ENCODE measurements at regions not wholly inside any gene's neighbourhood (a gene's known extent, or its start where the extent isn't known, plus 50 kb on each side); places are given as distances from the start of the nearest gene placed in this dataset.

- DNase-seq (ENCODE audit: low read depth), result no peak
These were observed 210.8 kb downstream of the HNMT start for GRCh38 chr2:138175066-138175465.

- no peak for DNase-seq (ENCODE audit: low read depth)
These were observed 212.7 kb downstream of the HNMT start for GRCh38 chr2:138176862-138177439.

GRCh38 chr2:138177693-138178092 lies 213.4 kb downstream of the HNMT start:
- no peak for DNase-seq (ENCODE audit: low read depth)

GRCh38 chr2:138180692-138181386 lies 216.6 kb downstream of the HNMT start:
- no peak for DNase-seq (ENCODE audit: low read depth)

- no peak for DNase-seq (ENCODE audit: low read depth)
These were observed 218.1 kb downstream of the HNMT start for GRCh38 chr2:138182250-138182936.

GRCh38 chr2:138182937-138183312 lies 218.7 kb downstream of the HNMT start:
- DNase-seq (ENCODE audit: low read depth), result no peak

- no peak for DNase-seq (ENCODE audit: low read depth)
These were observed 219.4 kb downstream of the HNMT start for GRCh38 chr2:138183705-138184104.

- DNase-seq (ENCODE audit: low read depth), result no peak
These were observed 220.2 kb downstream of the HNMT start for GRCh38 chr2:138184428-138184827.

GRCh38 chr2:138185827-138186226 lies 221.6 kb downstream of the HNMT start:
- peak; percentile 2 for DNase-seq (ENCODE audit: low read depth)

GRCh38 chr2:138187221-138187620 lies 222.9 kb downstream of the HNMT start:
- no peak for DNase-seq (ENCODE audit: low read depth)

- DNase-seq (ENCODE audit: low read depth), result no peak
These were observed 226.7 kb downstream of the HNMT start for GRCh38 chr2:138190999-138191398.

GRCh38 chr2:138193416-138194213 lies 229.3 kb downstream of the HNMT start:
- no peak for DNase-seq (ENCODE audit: low read depth)

GRCh38 chr2:138201286-138201685 lies 237.0 kb downstream of the HNMT start:
- peak; percentile 17 for DNase-seq (ENCODE audit: low read depth)

- DNase-seq (ENCODE audit: low read depth), result no peak
These were observed 238.5 kb downstream of the HNMT start for GRCh38 chr2:138202762-138203161.

- no peak for DNase-seq (ENCODE audit: low read depth)
These were observed 241.0 kb downstream of the HNMT start for GRCh38 chr2:138205281-138205680.

GRCh38 chr2:138207074-138207930 lies 243.0 kb downstream of the HNMT start:
- DNase-seq (ENCODE audit: low read depth), result no peak

- no peak for DNase-seq (ENCODE audit: low read depth)
These were observed 244.7 kb downstream of the HNMT start for GRCh38 chr2:138209009-138209408.

- no peak for DNase-seq (ENCODE audit: low read depth)
These were observed 246.2 kb downstream of the HNMT start for GRCh38 chr2:138210487-138210886.

GRCh38 chr2:138212434-138212833 lies 248.2 kb downstream of the HNMT start:
- DNase-seq (ENCODE audit: low read depth), result no peak

- DNase-seq (ENCODE audit: low read depth), result no peak
These were observed 248.8 kb downstream of the HNMT start for GRCh38 chr2:138213084-138213483.

GRCh38 chr2:138213624-138214023 lies 249.4 kb downstream of the HNMT start:
- no peak for DNase-seq (ENCODE audit: low read depth)

Data from myocyte (in vitro differentiated cells).